Chondrocyte (in vitro differentiated cells): ENCODE measurements at regions not wholly inside any gene's neighbourhood (a gene's known extent, or its start where the extent isn't known, plus 50 kb on each side); places are given as distances from the start of the nearest gene placed in this dataset.

Source experiments
- DNase-seq: peaks from one replicate; pipeline ENCODE4 v3.0.0; 2021; ENCODE audit warnings: mixed read lengths, low spot score
- H3K27ac Mint-ChIP-seq: one replicate; pipeline ENCODE4 v1.8.0; 2021; ENCODE audit warnings: mild to moderate bottlenecking, moderate library complexity, mixed read lengths; ENCODE audit not compliant: unreplicated experiment
- H3K27me3 Mint-ChIP-seq: 2 replicates; pipeline ENCODE4 v1.8.0; 2021; ENCODE audit warnings: low read depth, mixed read lengths
- H3K36me3 Mint-ChIP-seq: 2 replicates; pipeline ENCODE4 v1.8.0; 2021; ENCODE audit warnings: low read depth, mixed read lengths
- H3K4me1 Mint-ChIP-seq: 2 replicates; pipeline ENCODE4 v1.8.0; 2021; ENCODE audit warnings: low read depth, mild to moderate bottlenecking, mixed read lengths
- H3K4me3 Mint-ChIP-seq: one replicate; pipeline ENCODE4 v1.8.0; 2021; ENCODE audit warnings: mild to moderate bottlenecking, moderate library complexity, mixed read lengths; ENCODE audit not compliant: unreplicated experiment
- H3K9me3 Mint-ChIP-seq: 2 replicates; pipeline ENCODE4 v1.8.0; 2021; ENCODE audit warnings: low read depth, mixed read lengths
- TF ChIP-seq, protein P1 (sequence below): fragments of 200-600 bp; sonication (generic); IDR thresholded peaks from 2 replicates; pipeline ENCODE4 v1.5.0; 2021; ENCODE audit warnings: antibody characterized with exemption, mild to moderate bottlenecking, moderate library complexity

DNA sequence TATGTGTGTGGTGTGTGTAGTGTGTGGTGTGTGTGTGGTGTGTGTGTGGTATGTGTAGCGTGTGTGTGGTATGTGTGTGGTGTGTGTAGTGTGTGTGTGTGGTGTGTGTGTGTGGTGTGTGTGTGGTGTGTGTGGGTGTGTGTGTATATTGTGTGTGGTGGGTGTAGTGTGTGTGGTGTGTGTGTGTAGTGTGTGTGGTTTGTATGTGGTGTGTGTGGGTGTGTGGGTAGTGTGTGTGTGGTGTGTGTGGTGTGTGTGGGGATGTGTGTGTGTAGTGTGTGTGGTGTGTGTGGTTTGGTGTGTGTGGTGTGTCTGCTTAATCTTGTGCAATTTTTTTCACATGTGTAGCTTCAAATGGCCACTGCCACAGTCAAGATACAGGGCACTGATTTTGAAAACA lies 94.5 kb downstream of the CPZ start:
- H3K36me3 Mint-ChIP-seq = no peaks in the 10 kb centered on the region
- DNase-seq = no peak
- no peaks in the 10 kb centered on the region for H3K9me3 Mint-ChIP-seq
- no peaks in the 10 kb centered on the region for H3K4me1 Mint-ChIP-seq
- peaks cover 68% of the 10 kb centered on the region for H3K27me3 Mint-ChIP-seq
- TF ChIP-seq, protein P1, sequence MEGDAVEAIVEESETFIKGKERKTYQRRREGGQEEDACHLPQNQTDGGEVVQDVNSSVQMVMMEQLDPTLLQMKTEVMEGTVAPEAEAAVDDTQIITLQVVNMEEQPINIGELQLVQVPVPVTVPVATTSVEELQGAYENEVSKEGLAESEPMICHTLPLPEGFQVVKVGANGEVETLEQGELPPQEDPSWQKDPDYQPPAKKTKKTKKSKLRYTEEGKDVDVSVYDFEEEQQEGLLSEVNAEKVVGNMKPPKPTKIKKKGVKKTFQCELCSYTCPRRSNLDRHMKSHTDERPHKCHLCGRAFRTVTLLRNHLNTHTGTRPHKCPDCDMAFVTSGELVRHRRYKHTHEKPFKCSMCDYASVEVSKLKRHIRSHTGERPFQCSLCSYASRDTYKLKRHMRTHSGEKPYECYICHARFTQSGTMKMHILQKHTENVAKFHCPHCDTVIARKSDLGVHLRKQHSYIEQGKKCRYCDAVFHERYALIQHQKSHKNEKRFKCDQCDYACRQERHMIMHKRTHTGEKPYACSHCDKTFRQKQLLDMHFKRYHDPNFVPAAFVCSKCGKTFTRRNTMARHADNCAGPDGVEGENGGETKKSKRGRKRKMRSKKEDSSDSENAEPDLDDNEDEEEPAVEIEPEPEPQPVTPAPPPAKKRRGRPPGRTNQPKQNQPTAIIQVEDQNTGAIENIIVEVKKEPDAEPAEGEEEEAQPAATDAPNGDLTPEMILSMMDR = no peak
- no peak overlapping the region for H3K27ac Mint-ChIP-seq
- H3K4me3 Mint-ChIP-seq = no peak overlapping the region

DNA sequence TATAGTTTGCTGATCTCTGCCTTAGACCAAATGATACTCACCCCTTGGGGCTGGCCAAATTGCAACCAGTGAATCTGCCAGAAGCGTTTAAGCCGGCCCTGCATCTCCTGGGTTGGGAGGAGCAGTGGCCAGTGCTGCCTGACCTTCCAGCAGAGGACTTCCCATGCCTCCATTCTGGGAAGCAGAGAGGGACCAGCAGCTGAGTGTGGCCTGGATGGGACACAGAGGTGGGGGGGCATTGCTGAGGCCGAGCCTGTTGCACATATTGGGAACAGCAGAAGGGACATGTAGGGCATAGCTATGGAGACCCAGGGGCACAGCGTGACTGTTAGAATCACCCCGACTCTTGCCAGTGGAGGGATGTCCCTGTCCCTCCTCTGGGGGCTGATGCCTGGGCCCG lies 93.3 kb downstream of the CPZ start:
- Mint-ChIP-seq H3K27ac (no peak overlapping the region), H3K4me1 (no peaks in the 10 kb centered on the region), H3K27me3 (peaks cover 68% of the 10 kb centered on the region), H3K36me3 (no peaks in the 10 kb centered on the region), H3K4me3 (no peak overlapping the region), H3K9me3 (no peaks in the 10 kb centered on the region)
- peak; percentile 22 for DNase-seq
- TF ChIP-seq, protein P1 = no peak

DNA sequence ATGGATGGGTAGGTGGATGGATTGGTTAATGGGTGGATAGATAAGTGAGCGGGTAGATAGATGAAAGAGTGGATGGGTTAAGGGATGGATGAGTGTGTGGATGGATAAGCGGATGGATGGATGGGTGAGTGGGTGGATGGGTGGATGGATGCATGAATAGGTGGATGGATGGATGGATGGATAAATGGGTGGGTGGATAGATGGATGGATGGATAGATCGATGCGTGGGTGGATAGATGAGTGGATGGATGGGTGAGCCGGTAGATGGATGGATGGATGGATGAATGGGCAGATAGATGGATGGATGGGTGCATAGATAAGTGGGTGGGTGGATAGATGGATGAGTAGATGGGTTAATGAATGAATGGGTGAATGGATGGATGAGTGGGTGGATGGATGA lies 90.9 kb downstream of the CPZ start:
- H3K4me1 Mint-ChIP-seq = no peaks in the 10 kb centered on the region
- no peaks in the 10 kb centered on the region for H3K9me3 Mint-ChIP-seq
- H3K4me3 Mint-ChIP-seq = no peak overlapping the region
- TF ChIP-seq, protein P1 = no peak
- DNase-seq = peak; percentile 2
- H3K27me3 Mint-ChIP-seq = peaks cover 57% of the 10 kb centered on the region
- no peaks in the 10 kb centered on the region for H3K36me3 Mint-ChIP-seq
- H3K27ac Mint-ChIP-seq = no peak overlapping the region

DNA sequence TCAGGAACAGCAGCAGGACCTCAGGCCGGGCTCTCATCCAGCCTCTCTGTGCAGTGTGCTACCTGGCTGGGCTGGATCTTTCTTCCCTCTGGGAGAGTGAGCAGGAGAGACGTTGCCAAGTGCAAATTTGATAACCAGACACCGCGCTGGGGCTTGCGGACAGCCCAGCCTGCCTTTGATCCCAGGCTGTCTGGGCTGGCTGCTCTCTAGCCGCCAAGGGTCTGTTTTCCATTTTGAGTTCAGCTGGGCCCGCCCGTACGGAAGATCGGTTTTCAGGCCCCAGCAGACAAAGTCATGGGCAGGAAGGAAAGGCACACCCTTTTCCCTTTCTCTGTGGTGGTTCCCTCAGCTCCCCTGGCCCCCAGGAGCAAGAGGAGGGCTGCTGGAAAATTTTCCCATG lies 90.2 kb downstream of the CPZ start:
- H3K4me1 Mint-ChIP-seq = no peaks in the 10 kb centered on the region
- H3K4me3 Mint-ChIP-seq = no peak overlapping the region
- DNase-seq = no peak
- H3K36me3 Mint-ChIP-seq = no peaks in the 10 kb centered on the region
- H3K9me3 Mint-ChIP-seq = no peaks in the 10 kb centered on the region
- peaks cover 51% of the 10 kb centered on the region for H3K27me3 Mint-ChIP-seq
- no peak overlapping the region for H3K27ac Mint-ChIP-seq
- TF ChIP-seq, protein P1 = no peak

DNA sequence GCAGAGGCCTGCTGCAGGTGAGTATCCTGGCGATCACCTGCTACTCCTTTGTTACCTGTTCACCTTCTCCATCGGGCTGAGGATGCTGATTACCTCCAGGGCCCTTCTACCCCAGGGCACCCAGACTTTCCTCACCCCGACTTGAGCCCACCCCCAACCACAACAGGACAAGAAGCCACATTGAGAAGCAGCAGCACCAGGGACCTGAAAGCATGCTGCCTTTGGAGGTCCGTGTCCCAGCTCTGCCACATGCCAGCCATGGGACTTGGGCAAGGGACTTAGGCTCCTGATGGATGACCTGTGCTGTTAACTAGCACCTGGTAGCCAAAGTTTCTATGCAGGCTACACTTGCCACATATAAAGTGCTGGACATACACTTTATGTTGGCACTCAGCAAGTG lies 89.7 kb downstream of the CPZ start:
- no peaks in the 10 kb centered on the region for H3K9me3 Mint-ChIP-seq
- TF ChIP-seq, protein P1 = no peak
- no peaks in the 10 kb centered on the region for H3K36me3 Mint-ChIP-seq
- H3K4me1 Mint-ChIP-seq = no peaks in the 10 kb centered on the region
- DNase-seq = no peak
- peaks cover 48% of the 10 kb centered on the region for H3K27me3 Mint-ChIP-seq
- no peak overlapping the region for H3K27ac Mint-ChIP-seq
- no peak overlapping the region for H3K4me3 Mint-ChIP-seq
